Activated CD8-positive, alpha-beta T cell treated with anti-CD3 and anti-CD28 coated beads, Interleukin-2, amount 10 ng/mL, durations not matched to agents 7 days and 5 days (primary cell): ENCODE measurements at regions not wholly inside any gene's neighbourhood (a gene's known extent, or its start where the extent isn't known, plus 50 kb on each side); places are given as distances from the start of the nearest gene placed in this dataset.

Source experiments
- ATAC-seq: fragments of 150-1000 bp; cut with Tn5 transposase; one replicate; pipeline ENCODE4 v1.10.0; 2021; ENCODE audit warnings: moderate library complexity
- CTCF ChIA-PET: fragments of 350-600 bp; sonication (Branson Sonifier 250); formaldehyde crosslinking; loops from one replicate; lab custom pipeline; 2021; ENCODE audit warnings: antibody characterized with exemption; lab: Charles Lee
- POLR2A ChIA-PET: fragments of 350-600 bp; sonication (Branson Sonifier 250); formaldehyde crosslinking; loops from one replicate; lab custom pipeline; 2021; ENCODE audit warnings: antibody characterized with exemption; lab: Charles Lee
- DNase-seq: peaks from one replicate; pipeline ENCODE4 v3.0.0-alpha.2; 2020
- H3K27ac Mint-ChIP-seq: one replicate; pipeline ENCODE4 v1.8.0; 2021; ENCODE audit warnings: mild to moderate bottlenecking, mixed read lengths
- H3K27me3 Mint-ChIP-seq: one replicate; pipeline ENCODE4 v1.8.0; 2021; ENCODE audit warnings: low read depth, mixed read lengths
- H3K36me3 Mint-ChIP-seq: one replicate; pipeline ENCODE4 v1.8.0; 2021; ENCODE audit warnings: low read depth, mixed read lengths
- H3K4me1 Mint-ChIP-seq: one replicate; pipeline ENCODE4 v1.8.0; 2021; ENCODE audit warnings: low read depth, mixed read lengths
- H3K4me3 Mint-ChIP-seq: one replicate; pipeline ENCODE4 v1.8.0; 2021; ENCODE audit warnings: mild to moderate bottlenecking, mixed read lengths
- H3K9me3 Mint-ChIP-seq: one replicate; pipeline ENCODE4 v1.8.0; 2022; ENCODE audit warnings: mixed read lengths; ENCODE audit not compliant: insufficient read depth

GRCh38 chr13:102993348-102993747, 72.9 kb downstream of the SLC10A2 start:
- no peak overlapping the region for H3K4me3 Mint-ChIP-seq
- CTCF ChIA-PET: no interaction called here
- no peaks in the 10 kb centered on the region for H3K27me3 Mint-ChIP-seq
- no peaks in the 10 kb centered on the region for H3K36me3 Mint-ChIP-seq
- POLR2A ChIA-PET: no interaction called here
- H3K9me3 Mint-ChIP-seq: peaks cover under 1% of the 10 kb centered on the region
- no peaks in the 10 kb centered on the region for H3K4me1 Mint-ChIP-seq
- no peak overlapping the region for H3K27ac Mint-ChIP-seq
- ATAC-seq (no peak), DNase-seq (no peak)

- no peaks in the 10 kb centered on the region for H3K36me3 Mint-ChIP-seq
- ChIA-PET CTCF (no interaction called here), POLR2A (no interaction called here)
- no peaks in the 10 kb centered on the region for H3K4me1 Mint-ChIP-seq
- H3K27me3 Mint-ChIP-seq: no peaks in the 10 kb centered on the region
- H3K27ac Mint-ChIP-seq: no peak overlapping the region
- ATAC-seq: no peak
- H3K4me3 Mint-ChIP-seq: no peak overlapping the region
- DNase-seq: no peak
- peaks cover 8% of the 10 kb centered on the region for H3K9me3 Mint-ChIP-seq
These were observed 82.0 kb downstream of the SLC10A2 start for GRCh38 chr13:102984210-102984609.

- no peak for DNase-seq
- Mint-ChIP-seq H3K36me3 (no peaks in the 10 kb centered on the region), H3K4me1 (no peaks in the 10 kb centered on the region), H3K4me3 (no peak overlapping the region), H3K27me3 (no peaks in the 10 kb centered on the region), H3K9me3 (peaks cover 8% of the 10 kb centered on the region), H3K27ac (no peak overlapping the region)
- POLR2A ChIA-PET: no interaction called here
- no peak for ATAC-seq
- CTCF ChIA-PET: no interaction called here
These were observed 82.7 kb downstream of the SLC10A2 start for GRCh38 chr13:102983496-102983895.

- H3K36me3 Mint-ChIP-seq: no peaks in the 10 kb centered on the region
- H3K27me3 Mint-ChIP-seq: no peaks in the 10 kb centered on the region
- ChIA-PET POLR2A (no interaction called here), CTCF (no interaction called here)
- H3K9me3 Mint-ChIP-seq: no peaks in the 10 kb centered on the region
- DNase-seq: no peak
- H3K27ac Mint-ChIP-seq: no peak overlapping the region
- H3K4me1 Mint-ChIP-seq: no peaks in the 10 kb centered on the region
- ATAC-seq: no peak
- no peak overlapping the region for H3K4me3 Mint-ChIP-seq
These were observed 85.8 kb downstream of the SLC10A2 start for GRCh38 chr13:102980331-102980982.

GRCh38 chr13:102978168-102978567, 88.0 kb downstream of the SLC10A2 start:
- no peaks in the 10 kb centered on the region for H3K9me3 Mint-ChIP-seq
- ATAC-seq (no peak), DNase-seq (no peak)
- H3K36me3 Mint-ChIP-seq: no peaks in the 10 kb centered on the region
- no peak overlapping the region for H3K27ac Mint-ChIP-seq
- no peak overlapping the region for H3K4me3 Mint-ChIP-seq
- no peaks in the 10 kb centered on the region for H3K4me1 Mint-ChIP-seq
- POLR2A ChIA-PET: no interaction called here
- CTCF ChIA-PET: no interaction called here
- no peaks in the 10 kb centered on the region for H3K27me3 Mint-ChIP-seq

- Mint-ChIP-seq H3K27me3 (no peaks in the 10 kb centered on the region), H3K36me3 (no peaks in the 10 kb centered on the region), H3K9me3 (no peaks in the 10 kb centered on the region), H3K4me1 (no peaks in the 10 kb centered on the region), H3K27ac (no peak overlapping the region), H3K4me3 (no peak overlapping the region)
- DNase-seq (no peak), ATAC-seq (no peak)
- ChIA-PET CTCF (no interaction called here), POLR2A (no interaction called here)
These were observed 88.7 kb downstream of the SLC10A2 start for GRCh38 chr13:102977471-102977870.

- H3K27me3 Mint-ChIP-seq: no peaks in the 10 kb centered on the region
- ChIA-PET CTCF (no interaction called here), POLR2A (no interaction called here)
- H3K9me3 Mint-ChIP-seq: no peaks in the 10 kb centered on the region
- no peaks in the 10 kb centered on the region for H3K4me1 Mint-ChIP-seq
- no peak for DNase-seq
- ATAC-seq: no peak
- no peaks in the 10 kb centered on the region for H3K36me3 Mint-ChIP-seq
- no peak overlapping the region for H3K4me3 Mint-ChIP-seq
- H3K27ac Mint-ChIP-seq: no peak overlapping the region
These were observed 91.7 kb downstream of the SLC10A2 start for GRCh38 chr13:102974317-102975087.

- Mint-ChIP-seq H3K9me3 (no peaks in the 10 kb centered on the region), H3K4me3 (no peak overlapping the region), H3K4me1 (no peaks in the 10 kb centered on the region), H3K36me3 (no peaks in the 10 kb centered on the region), H3K27ac (no peak overlapping the region), H3K27me3 (no peaks in the 10 kb centered on the region)
- ChIA-PET CTCF (no interaction called here), POLR2A (no interaction called here)
- ATAC-seq: no peak
- no peak for DNase-seq
These were observed 94.0 kb downstream of the SLC10A2 start for GRCh38 chr13:102972191-102972590.

- ATAC-seq: no peak
These were observed 95.7 kb downstream of the SLC10A2 start for GRCh38 chr13:102970542-102970941.

GRCh38 chr13:102968572-102969228, 97.5 kb downstream of the SLC10A2 start:
- no peaks in the 10 kb centered on the region for H3K4me1 Mint-ChIP-seq
- H3K27me3 Mint-ChIP-seq: no peaks in the 10 kb centered on the region
- no peak overlapping the region for H3K27ac Mint-ChIP-seq
- ATAC-seq (no peak), DNase-seq (no peak)
- no peaks in the 10 kb centered on the region for H3K9me3 Mint-ChIP-seq
- ChIA-PET POLR2A (no interaction called here), CTCF (no interaction called here)
- H3K4me3 Mint-ChIP-seq: no peak overlapping the region
- H3K36me3 Mint-ChIP-seq: no peaks in the 10 kb centered on the region

More at GRCh38 chr13:102970542-102970941, 95.7 kb downstream of the SLC10A2 start:
- Mint-ChIP-seq H3K4me3 (no peak overlapping the region), H3K4me1 (no peaks in the 10 kb centered on the region), H3K27ac (no peak overlapping the region), H3K36me3 (no peaks in the 10 kb centered on the region), H3K9me3 (no peaks in the 10 kb centered on the region), H3K27me3 (no peaks in the 10 kb centered on the region)
- ChIA-PET CTCF (no interaction called here), POLR2A (no interaction called here)
- no peak for DNase-seq

GRCh38 chr13:102965802-102966201, 100.4 kb downstream of the SLC10A2 start:
- ChIA-PET CTCF (no interaction called here), POLR2A (no interaction called here)
- ATAC-seq (no peak), DNase-seq (no peak)
- H3K27me3 Mint-ChIP-seq: no peaks in the 10 kb centered on the region
- no peaks in the 10 kb centered on the region for H3K9me3 Mint-ChIP-seq
- H3K27ac Mint-ChIP-seq: no peak overlapping the region
- H3K4me3 Mint-ChIP-seq: no peak overlapping the region
- no peaks in the 10 kb centered on the region for H3K4me1 Mint-ChIP-seq
- no peaks in the 10 kb centered on the region for H3K36me3 Mint-ChIP-seq

GRCh38 chr13:102962430-102962829, 103.8 kb downstream of the SLC10A2 start:
- DNase-seq (no peak), ATAC-seq (no peak)
- no peaks in the 10 kb centered on the region for H3K4me1 Mint-ChIP-seq
- no peaks in the 10 kb centered on the region for H3K9me3 Mint-ChIP-seq
- H3K27me3 Mint-ChIP-seq: no peaks in the 10 kb centered on the region
- H3K4me3 Mint-ChIP-seq: no peak overlapping the region
- no peaks in the 10 kb centered on the region for H3K36me3 Mint-ChIP-seq
- POLR2A ChIA-PET: no interaction called here
- CTCF ChIA-PET: no interaction called here
- no peak overlapping the region for H3K27ac Mint-ChIP-seq
